ENCODE measurements at regions not wholly inside any gene's neighbourhood (a gene's known extent, or its start where the extent isn't known, plus 50 kb on each side); places are given as distances from the start of the nearest gene placed in this dataset.

DNA sequence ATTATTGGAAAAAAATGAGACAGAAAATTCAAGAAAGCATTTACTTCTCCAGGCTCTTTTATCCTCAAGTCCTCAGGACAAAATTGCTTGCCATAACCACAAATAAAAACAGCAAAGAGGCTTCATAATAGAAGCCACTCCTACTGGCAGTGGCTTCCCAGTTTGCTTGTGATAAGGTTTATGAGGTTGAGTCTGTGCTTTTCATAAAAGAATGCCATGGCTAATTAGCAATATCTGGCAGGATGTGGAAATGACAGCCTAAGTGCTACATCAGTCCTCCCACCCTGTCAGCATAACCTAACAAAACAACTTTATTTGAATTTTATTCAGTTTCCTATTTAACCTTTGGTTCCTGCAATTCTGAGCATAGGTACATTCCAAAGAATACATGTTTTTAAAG lies 80.9 kb upstream of the HTR1E start:
- intact Hi-C loops (cut with micrococcal nuclease; ENCODE audit: unreplicated experiment) (loop anchor here (5.0 kb wide), 1 partner anchor 81 kb away; the partner anchor contains the start of gene HTR1E), in situ Hi-C loops (cut with HindIII; ENCODE audit: extremely low pct_ligation_motif_present, low pct_unique_long_range_greater_than_20kb) (no loop called here)
- TF ChIP-seq RBM22 (optimal IDR thresholded peaks at IDR 0.05; ENCODE audit: low read length): no peak
- H3K36me3 ChIP-seq (replicated peaks in 1 of 2; ENCODE audit: control insufficient read depth in 1 of 2, insufficient read depth in 2 of 2, low read length in 2 of 2): no peaks in the 10 kb centered on the region
- ChIA-PET POLR2A (no interaction called here), CTCF (ENCODE audit: low intra/inter-chr PET ratio, low total read pairs) (interaction anchor here (1.1 kb wide), 1 partner anchor 1099 kb away, joined by 3 read pairs; no protein-coding TSS in a partner anchor)
- no peak overlapping the region for H3K27ac ChIP-seq (ENCODE audit: extremely low read length, insufficient read depth, low read length)
- no peaks in the 10 kb centered on the region for H3K9me3 ChIP-seq (ENCODE audit: low read length)
- no peak overlapping the region for H3K4me3 ChIP-seq (replicated peaks in 1 of 3; ENCODE audit: insufficient read depth in 1 of 3, low read depth in 2 of 3, low read length in 3 of 3)
- no peaks in the 10 kb centered on the region for H3K79me2 ChIP-seq (ENCODE audit: insufficient read depth, low read length)
- no peak for DNase-seq (ENCODE audit: low spot score)
- H2AFZ ChIP-seq (ENCODE audit: low read length): no peak overlapping the region
- no peak for ATAC-seq
- no peak overlapping the region for H3K4me2 ChIP-seq (ENCODE audit: low read depth, low read length)
- H4K20me1 ChIP-seq (ENCODE audit: insufficient read depth, low read length): no peaks in the 10 kb centered on the region
- H3K4me1 ChIP-seq (ENCODE audit: insufficient read depth, low read length): no peaks in the 10 kb centered on the region
- FAIRE-seq: no peak
- H3K27me3 ChIP-seq (ENCODE audit: control insufficient read depth in 1 of 2, insufficient read depth in 2 of 2, low read length in 2 of 2): no peaks in the 10 kb centered on the region
- no peak overlapping the region for H3K9ac ChIP-seq (ENCODE audit: insufficient read depth, low read depth, low read length)
- no TSS peak for BruUV-seq (replicated peaks)

DNA sequence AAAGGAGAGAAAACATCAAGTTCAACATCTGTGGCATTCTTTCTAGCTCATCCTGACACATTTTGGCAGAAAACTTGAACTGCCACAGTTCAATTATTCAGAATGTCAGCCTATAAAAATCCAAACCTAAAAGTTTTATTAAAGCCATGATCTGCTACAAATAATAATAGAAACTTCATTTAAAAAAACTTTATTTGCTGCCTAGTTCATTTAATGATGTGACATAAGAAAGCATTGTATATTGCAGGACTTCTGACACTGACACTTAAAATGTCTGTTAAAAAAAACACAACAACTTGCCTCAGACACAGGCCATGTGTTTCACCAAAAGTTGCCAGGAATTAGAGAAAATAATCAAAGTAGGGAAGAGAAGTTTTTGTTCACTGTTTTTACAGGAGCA lies 88.3 kb upstream of the HTR1E start:
- no peak for FAIRE-seq
- ChIA-PET POLR2A (no interaction called here), CTCF (ENCODE audit: low intra/inter-chr PET ratio, low total read pairs) (no interaction called here)
- DNase-seq (ENCODE audit: low spot score): no peak
- Histone ChIP-seq H3K27ac (ENCODE audit: extremely low read length, insufficient read depth, low read length) (no peak overlapping the region), H3K36me3 (replicated peaks in 1 of 2; ENCODE audit: control insufficient read depth in 1 of 2, insufficient read depth in 2 of 2, low read length in 2 of 2) (no peaks in the 10 kb centered on the region), H3K27me3 (ENCODE audit: control insufficient read depth in 1 of 2, insufficient read depth in 2 of 2, low read length in 2 of 2) (no peaks in the 10 kb centered on the region), H3K79me2 (ENCODE audit: insufficient read depth, low read length) (no peaks in the 10 kb centered on the region), H3K9me3 (ENCODE audit: low read length) (no peaks in the 10 kb centered on the region), H4K20me1 (ENCODE audit: insufficient read depth, low read length) (no peaks in the 10 kb centered on the region), H3K4me1 (ENCODE audit: insufficient read depth, low read length) (no peaks in the 10 kb centered on the region), H3K4me2 (ENCODE audit: low read depth, low read length) (no peak overlapping the region), H3K9ac (ENCODE audit: insufficient read depth, low read depth, low read length) (no peak overlapping the region), H3K4me3 (replicated peaks in 1 of 3; ENCODE audit: insufficient read depth in 1 of 3, low read depth in 2 of 3, low read length in 3 of 3) (no peak overlapping the region), H2AFZ (ENCODE audit: low read length) (no peak overlapping the region)
- BruUV-seq (replicated peaks): no TSS peak
- in situ Hi-C loops (cut with HindIII; ENCODE audit: extremely low pct_ligation_motif_present, low pct_unique_long_range_greater_than_20kb) (no loop called here), intact Hi-C loops (cut with micrococcal nuclease; ENCODE audit: unreplicated experiment) (no loop called here)
- ATAC-seq: no peak
- TF ChIP-seq, protein P1, sequence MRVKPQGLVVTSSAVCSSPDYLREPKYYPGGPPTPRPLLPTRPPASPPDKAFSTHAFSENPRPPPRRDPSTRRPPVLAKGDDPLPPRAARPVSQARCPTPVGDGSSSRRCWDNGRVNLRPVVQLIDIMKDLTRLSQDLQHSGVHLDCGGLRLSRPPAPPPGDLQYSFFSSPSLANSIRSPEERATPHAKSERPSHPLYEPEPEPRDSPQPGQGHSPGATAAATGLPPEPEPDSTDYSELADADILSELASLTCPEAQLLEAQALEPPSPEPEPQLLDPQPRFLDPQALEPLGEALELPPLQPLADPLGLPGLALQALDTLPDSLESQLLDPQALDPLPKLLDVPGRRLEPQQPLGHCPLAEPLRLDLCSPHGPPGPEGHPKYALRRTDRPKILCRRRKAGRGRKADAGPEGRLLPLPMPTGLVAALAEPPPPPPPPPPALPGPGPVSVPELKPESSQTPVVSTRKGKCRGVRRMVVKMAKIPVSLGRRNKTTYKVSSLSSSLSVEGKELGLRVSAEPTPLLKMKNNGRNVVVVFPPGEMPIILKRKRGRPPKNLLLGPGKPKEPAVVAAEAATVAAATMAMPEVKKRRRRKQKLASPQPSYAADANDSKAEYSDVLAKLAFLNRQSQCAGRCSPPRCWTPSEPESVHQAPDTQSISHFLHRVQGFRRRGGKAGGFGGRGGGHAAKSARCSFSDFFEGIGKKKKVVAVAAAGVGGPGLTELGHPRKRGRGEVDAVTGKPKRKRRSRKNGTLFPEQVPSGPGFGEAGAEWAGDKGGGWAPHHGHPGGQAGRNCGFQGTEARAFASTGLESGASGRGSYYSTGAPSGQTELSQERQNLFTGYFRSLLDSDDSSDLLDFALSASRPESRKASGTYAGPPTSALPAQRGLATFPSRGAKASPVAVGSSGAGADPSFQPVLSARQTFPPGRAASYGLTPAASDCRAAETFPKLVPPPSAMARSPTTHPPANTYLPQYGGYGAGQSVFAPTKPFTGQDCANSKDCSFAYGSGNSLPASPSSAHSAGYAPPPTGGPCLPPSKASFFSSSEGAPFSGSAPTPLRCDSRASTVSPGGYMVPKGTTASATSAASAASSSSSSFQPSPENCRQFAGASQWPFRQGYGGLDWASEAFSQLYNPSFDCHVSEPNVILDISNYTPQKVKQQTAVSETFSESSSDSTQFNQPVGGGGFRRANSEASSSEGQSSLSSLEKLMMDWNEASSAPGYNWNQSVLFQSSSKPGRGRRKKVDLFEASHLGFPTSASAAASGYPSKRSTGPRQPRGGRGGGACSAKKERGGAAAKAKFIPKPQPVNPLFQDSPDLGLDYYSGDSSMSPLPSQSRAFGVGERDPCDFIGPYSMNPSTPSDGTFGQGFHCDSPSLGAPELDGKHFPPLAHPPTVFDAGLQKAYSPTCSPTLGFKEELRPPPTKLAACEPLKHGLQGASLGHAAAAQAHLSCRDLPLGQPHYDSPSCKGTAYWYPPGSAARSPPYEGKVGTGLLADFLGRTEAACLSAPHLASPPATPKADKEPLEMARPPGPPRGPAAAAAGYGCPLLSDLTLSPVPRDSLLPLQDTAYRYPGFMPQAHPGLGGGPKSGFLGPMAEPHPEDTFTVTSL (CRISPR knock-in tag; IDR thresholded peaks at IDR 0.05; ENCODE audit: borderline replicate concordance): no peak
- no peak for TF ChIP-seq HOXA5 (CRISPR knock-in tag; IDR thresholded peaks at IDR 0.05)
- TF ChIP-seq ZNF232 (CRISPR knock-in tag; IDR thresholded peaks at IDR 0.05; ENCODE audit: borderline replicate concordance): no peak
- no peak for TF ChIP-seq ZBTB7B (CRISPR knock-in tag; IDR thresholded peaks at IDR 0.05)
- no peak for TF ChIP-seq ZNF790 (CRISPR knock-in tag; IDR thresholded peaks at IDR 0.05; ENCODE audit: borderline replicate concordance)
- TF ChIP-seq MAZ (IDR thresholded peaks at IDR 0.05; ENCODE audit: borderline replicate concordance, low read depth, low read length): no peak
- no peak for TF ChIP-seq MAZ (CRISPR knock-in tag; IDR thresholded peaks at IDR 0.05; ENCODE audit: low read depth)
- TF ChIP-seq, protein P2, sequence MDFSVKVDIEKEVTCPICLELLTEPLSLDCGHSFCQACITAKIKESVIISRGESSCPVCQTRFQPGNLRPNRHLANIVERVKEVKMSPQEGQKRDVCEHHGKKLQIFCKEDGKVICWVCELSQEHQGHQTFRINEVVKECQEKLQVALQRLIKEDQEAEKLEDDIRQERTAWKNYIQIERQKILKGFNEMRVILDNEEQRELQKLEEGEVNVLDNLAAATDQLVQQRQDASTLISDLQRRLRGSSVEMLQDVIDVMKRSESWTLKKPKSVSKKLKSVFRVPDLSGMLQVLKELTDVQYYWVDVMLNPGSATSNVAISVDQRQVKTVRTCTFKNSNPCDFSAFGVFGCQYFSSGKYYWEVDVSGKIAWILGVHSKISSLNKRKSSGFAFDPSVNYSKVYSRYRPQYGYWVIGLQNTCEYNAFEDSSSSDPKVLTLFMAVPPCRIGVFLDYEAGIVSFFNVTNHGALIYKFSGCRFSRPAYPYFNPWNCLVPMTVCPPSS (IDR thresholded peaks at IDR 0.05): no peak
- no peak for TF ChIP-seq ZBTB20 (CRISPR knock-in tag; IDR thresholded peaks at IDR 0.05; ENCODE audit: borderline replicate concordance, low read depth)
- TF ChIP-seq ATF7 (IDR thresholded peaks at IDR 0.05): no peak
- no peak for TF ChIP-seq ATF7 (CRISPR knock-in tag; IDR thresholded peaks at IDR 0.05)
- no peak for TF ChIP-seq TEAD3 (CRISPR knock-in tag; optimal IDR thresholded peaks at IDR 0.05; ENCODE audit: borderline replicate concordance)
- TF ChIP-seq ZNF7 (CRISPR knock-in tag; IDR thresholded peaks at IDR 0.05): no peak
- TF ChIP-seq ELF3 (CRISPR knock-in tag; IDR thresholded peaks at IDR 0.05): no peak
